Endothelial cell of umbilical vein (primary cell): ENCODE measurements at regions not wholly inside any gene's neighbourhood (a gene's known extent, or its start where the extent isn't known, plus 50 kb on each side); places are given as distances from the start of the nearest gene placed in this dataset.

Source experiments
- BruUV-seq: library from RNA; stranded (reverse); fragments of 400-500 nt; replicated peaks from 2 replicates; lab custom pipeline; 2021; lab: Mats Ljungman, UMichigan
- CTCF ChIA-PET: fragments of 300-600, 350-600 bp; sonication (Branson Sonifier 250); formaldehyde crosslinking; loops from one replicate; lab custom pipeline; 2021; ENCODE audit warnings: antibody characterized with exemption, inconsistent platforms; lab: Charles Lee
- POLR2A ChIA-PET: fragments of 300-600, 350-600 bp; sonication (Branson Sonifier 250); formaldehyde crosslinking; loops from one replicate; lab custom pipeline; 2021; ENCODE audit warnings: antibody characterized with exemption, inconsistent platforms; lab: Charles Lee
- DNase-seq: peaks from one replicate; pipeline ENCODE4 v3.0.0-alpha.2; 2011; ENCODE audit warnings: low read depth, low spot score
- FAIRE-seq: peaks from 2 replicates; lab custom pipeline; 2011; peaks lifted over from hg19 to GRCh38; lab: Jason Lieb, UNC
- H2AFZ ChIP-seq: 2 replicates; pipeline ENCODE4 v1.6.0; 2012; ENCODE audit warnings: low read depth, low read length, control low read depth, inconsistent platforms
- H3K27ac ChIP-seq: 2 replicates; pipeline ENCODE4 v1.5.1; 2011; ENCODE audit warnings: low read depth, mild to moderate bottlenecking, control low read depth, low read length, moderate library complexity; ENCODE audit not compliant: insufficient read depth
- H3K27me3 ChIP-seq, 2 experiments: 2 replicates each; pipeline versions ENCODE4 v1.6.0 to v1.6.1; 2011; ENCODE audit warnings: low read length in 2 of 2, mixed read lengths in 1 of 2; ENCODE audit not compliant: control insufficient read depth in 2 of 2, insufficient read depth in 2 of 2
- H3K36me3 ChIP-seq, 2 experiments: 2 replicates in 1 of 2; 3 replicates in 1 of 2; pipeline ENCODE4 v1.5.1; 2011; ENCODE audit warnings: low read length in 2 of 2, mild to moderate bottlenecking in 1 of 2, moderate library complexity in 1 of 2; ENCODE audit not compliant: control insufficient read depth in 2 of 2, insufficient read depth in 2 of 2; ENCODE audit errors: extremely low read depth in 1 of 2
- H3K4me1 ChIP-seq: 3 replicates; pipeline ENCODE4 v1.5.1; 2011; ENCODE audit warnings: mild to moderate bottlenecking, low read length; ENCODE audit not compliant: control insufficient read depth, insufficient read depth; ENCODE audit errors: extremely low read depth
- H3K4me2 ChIP-seq: 2 replicates; pipeline ENCODE4 v1.6.1; 2011; ENCODE audit warnings: low read length, control low read depth, mixed read lengths; ENCODE audit not compliant: insufficient read depth
- H3K4me3 ChIP-seq, 3 experiments: fragments of 200-600 bp in 1 of 3; sonication (generic), shearing (Covaris generic) in 1 of 3; replicated peaks in 1 of 3; 2 replicates each; pipeline ENCODE4 v1.5.1; 2011 to 2016; ENCODE audit warnings: control low read depth in 3 of 3, low read length in 3 of 3, mild to moderate bottlenecking in 2 of 3, inconsistent platforms in 1 of 3, low read depth in 1 of 3, moderate library complexity in 1 of 3; ENCODE audit not compliant: insufficient read depth in 1 of 3
- H3K79me2 ChIP-seq: 2 replicates; pipeline ENCODE4 v1.6.0; 2012; ENCODE audit warnings: low read length, inconsistent platforms; ENCODE audit not compliant: control insufficient read depth, insufficient read depth
- H3K9ac ChIP-seq: replicated peaks from 2 replicates; pipeline ENCODE3; 2011; ENCODE audit warnings: low read length, control low read depth; ENCODE audit not compliant: insufficient read depth; ENCODE audit errors: extremely low read depth
- H3K9me1 ChIP-seq: replicated peaks from 3 replicates; pipeline ENCODE4 v1.6.0; 2011; ENCODE audit warnings: mild to moderate bottlenecking, low read length; ENCODE audit not compliant: control insufficient read depth, insufficient read depth; ENCODE audit errors: extremely low read depth
- H3K9me3 ChIP-seq: replicated peaks from 2 replicates; pipeline ENCODE4 v1.5.1; 2012; ENCODE audit warnings: low read length, inconsistent platforms; ENCODE audit not compliant: control insufficient read depth, insufficient read depth
- H4K20me1 ChIP-seq: replicated peaks from 2 replicates; pipeline ENCODE3; 2011; ENCODE audit warnings: mild to moderate bottlenecking, low read length; ENCODE audit not compliant: control insufficient read depth, insufficient read depth; ENCODE audit errors: extremely low read depth
- EZH2 ChIP-seq: IDR thresholded peaks from 2 replicates; pipeline ENCODE4 v1.6.1; 2012; ENCODE audit warnings: borderline replicate concordance, low read depth, mild to moderate bottlenecking, moderate library complexity, low read length, inconsistent platforms; ENCODE audit not compliant: severe bottlenecking
- FOS ChIP-seq: IDR thresholded peaks from 2 replicates; pipeline ENCODE4 v1.6.1; 2011; ENCODE audit warnings: mild to moderate bottlenecking, low read length, moderate library complexity, borderline replicate concordance; ENCODE audit not compliant: insufficient read depth
- GATA2 ChIP-seq: IDR thresholded peaks from 2 replicates; pipeline ENCODE4 v1.7.0; 2011; ENCODE audit warnings: low read depth, mild to moderate bottlenecking, moderate library complexity, mixed read lengths, low read length; ENCODE audit not compliant: insufficient read length, insufficient read depth
- JUN ChIP-seq: IDR thresholded peaks from 2 replicates; pipeline ENCODE4 v1.6.1; 2011; ENCODE audit warnings: borderline replicate concordance, low read depth; ENCODE audit not compliant: insufficient read length, insufficient read depth
- MYC ChIP-seq: IDR thresholded peaks from one replicate; pipeline ENCODE4 v1.6.1; 2011; ENCODE audit warnings: mild to moderate bottlenecking, low read depth, low read length
- POLR2A ChIP-seq: IDR thresholded peaks from 2 replicates; pipeline ENCODE4 v1.6.1; 2012; ENCODE audit warnings: low read depth, mild to moderate bottlenecking, control low read depth, low read length
- POLR2AphosphoS5 ChIP-seq: IDR thresholded peaks from 2 replicates; pipeline ENCODE4 v1.6.1; 2012; ENCODE audit warnings: low read depth, mild to moderate bottlenecking, control low read depth, low read length, moderate library complexity; ENCODE audit not compliant: insufficient read depth
- dilution Hi-C: fragments of 300-500 bp; cut with MboI; formaldehyde crosslinking; loops from one replicate; pipeline ENCODE4 v1.15.0; 2019; ENCODE audit warnings: low sequenced_read_pairs; ENCODE audit not compliant: extremely low pct_ligation_motif_present
- intact Hi-C: fragments of 100-400 bp; cut with micrococcal nuclease; formaldehyde crosslinking; loops from one replicate; pipeline ENCODE4 v1.10.0; 2022
- TF ChIP-seq, protein P1 (sequence below): IDR thresholded peaks from 2 replicates; pipeline ENCODE4 v1.6.1; 2011; ENCODE audit not compliant: insufficient read depth, insufficient read length
- TF ChIP-seq, protein P2 (sequence below), 2 donors: IDR thresholded peaks; 1 replicate in 1 of 2; 2 replicates in 1 of 2; pipeline ENCODE4 v1.5.1; 2011; ENCODE audit warnings: low read length in 2 of 2, mild to moderate bottlenecking in 2 of 2, moderate library complexity in 2 of 2, control low read depth in 1 of 2, inconsistent platforms in 1 of 2, low read depth in 1 of 2; ENCODE audit not compliant: insufficient read depth in 1 of 2; ENCODE audit errors: extremely low read depth in 1 of 2

DNA sequence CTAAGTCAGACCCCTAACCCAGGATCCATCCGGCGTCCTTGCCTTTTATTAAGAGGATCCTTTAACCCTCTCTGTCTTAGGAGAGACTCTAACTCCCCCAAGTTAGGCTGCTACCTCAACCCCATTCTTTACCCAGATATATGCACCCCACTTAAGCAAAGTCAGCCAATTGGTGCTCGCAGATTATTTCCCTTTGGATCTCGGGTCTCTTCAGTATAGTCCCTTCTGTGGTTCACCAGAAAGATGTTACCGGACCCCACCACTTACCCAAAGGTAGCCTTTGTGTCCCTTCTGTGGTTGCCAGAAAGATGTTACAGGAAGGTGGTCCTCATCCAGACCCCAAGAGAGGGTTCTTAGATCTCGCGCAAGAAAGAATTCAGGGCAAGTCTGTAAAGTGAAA, 212.9 kb upstream of the GRID2 start:
- Histone ChIP-seq H3K4me3 (no peak overlapping the region), H3K27ac (no peak overlapping the region), H3K36me3 (no peaks in the 10 kb centered on the region), H3K9me1 (no peaks in the 10 kb centered on the region), H3K4me1 (no peaks in the 10 kb centered on the region), H3K4me2 (no peak overlapping the region), H3K9ac (no peak overlapping the region), H4K20me1 (no peaks in the 10 kb centered on the region), H3K9me3 (no peaks in the 10 kb centered on the region), H3K79me2 (no peaks in the 10 kb centered on the region), H3K27me3 (no peaks in the 10 kb centered on the region), H2AFZ (no peak overlapping the region)
- BruUV-seq: no TSS peak
- TF ChIP-seq POLR2A (no peak), GATA2 (no peak), EZH2 (no peak), POLR2AphosphoS5 (no peak), FOS (no peak), JUN (no peak), MYC (no peak)
- TF ChIP-seq, protein P1, sequence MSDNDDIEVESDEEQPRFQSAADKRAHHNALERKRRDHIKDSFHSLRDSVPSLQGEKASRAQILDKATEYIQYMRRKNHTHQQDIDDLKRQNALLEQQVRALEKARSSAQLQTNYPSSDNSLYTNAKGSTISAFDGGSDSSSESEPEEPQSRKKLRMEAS: no peak
- TF ChIP-seq, protein P2, sequence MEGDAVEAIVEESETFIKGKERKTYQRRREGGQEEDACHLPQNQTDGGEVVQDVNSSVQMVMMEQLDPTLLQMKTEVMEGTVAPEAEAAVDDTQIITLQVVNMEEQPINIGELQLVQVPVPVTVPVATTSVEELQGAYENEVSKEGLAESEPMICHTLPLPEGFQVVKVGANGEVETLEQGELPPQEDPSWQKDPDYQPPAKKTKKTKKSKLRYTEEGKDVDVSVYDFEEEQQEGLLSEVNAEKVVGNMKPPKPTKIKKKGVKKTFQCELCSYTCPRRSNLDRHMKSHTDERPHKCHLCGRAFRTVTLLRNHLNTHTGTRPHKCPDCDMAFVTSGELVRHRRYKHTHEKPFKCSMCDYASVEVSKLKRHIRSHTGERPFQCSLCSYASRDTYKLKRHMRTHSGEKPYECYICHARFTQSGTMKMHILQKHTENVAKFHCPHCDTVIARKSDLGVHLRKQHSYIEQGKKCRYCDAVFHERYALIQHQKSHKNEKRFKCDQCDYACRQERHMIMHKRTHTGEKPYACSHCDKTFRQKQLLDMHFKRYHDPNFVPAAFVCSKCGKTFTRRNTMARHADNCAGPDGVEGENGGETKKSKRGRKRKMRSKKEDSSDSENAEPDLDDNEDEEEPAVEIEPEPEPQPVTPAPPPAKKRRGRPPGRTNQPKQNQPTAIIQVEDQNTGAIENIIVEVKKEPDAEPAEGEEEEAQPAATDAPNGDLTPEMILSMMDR (IDR thresholded peaks at IDR 0.05; ENCODE audit: extremely low read depth in 1 of 2, insufficient read depth in 1 of 2, low read depth in 1 of 2, low read length in 2 of 2): no peak
- POLR2A ChIA-PET: no interaction called here
- dilution Hi-C loops: no loop called here
- intact Hi-C loops: no loop called here
- no peak for DNase-seq
- CTCF ChIA-PET: no interaction called here
- FAIRE-seq: no peak
